NCI-H2107 treated with DMSO at 0.1 percent for 48 hours (cell line): ENCODE measurements at regions not wholly inside any gene's neighbourhood (a gene's known extent, or its start where the extent isn't known, plus 50 kb on each side); places are given as distances from the start of the nearest gene placed in this dataset.
"Not testable (repeated sequence)": the region's sequence is repeated elsewhere in the genome, so short reads cannot be mapped to it uniquely, and the experiment has no call there.

Experiments
- DNase-seq: peaks from one replicate; lab custom pipeline; 2025; ENCODE audit not compliant: unreplicated experiment; lab: John Stamatoyannopoulos, UW

DNA sequence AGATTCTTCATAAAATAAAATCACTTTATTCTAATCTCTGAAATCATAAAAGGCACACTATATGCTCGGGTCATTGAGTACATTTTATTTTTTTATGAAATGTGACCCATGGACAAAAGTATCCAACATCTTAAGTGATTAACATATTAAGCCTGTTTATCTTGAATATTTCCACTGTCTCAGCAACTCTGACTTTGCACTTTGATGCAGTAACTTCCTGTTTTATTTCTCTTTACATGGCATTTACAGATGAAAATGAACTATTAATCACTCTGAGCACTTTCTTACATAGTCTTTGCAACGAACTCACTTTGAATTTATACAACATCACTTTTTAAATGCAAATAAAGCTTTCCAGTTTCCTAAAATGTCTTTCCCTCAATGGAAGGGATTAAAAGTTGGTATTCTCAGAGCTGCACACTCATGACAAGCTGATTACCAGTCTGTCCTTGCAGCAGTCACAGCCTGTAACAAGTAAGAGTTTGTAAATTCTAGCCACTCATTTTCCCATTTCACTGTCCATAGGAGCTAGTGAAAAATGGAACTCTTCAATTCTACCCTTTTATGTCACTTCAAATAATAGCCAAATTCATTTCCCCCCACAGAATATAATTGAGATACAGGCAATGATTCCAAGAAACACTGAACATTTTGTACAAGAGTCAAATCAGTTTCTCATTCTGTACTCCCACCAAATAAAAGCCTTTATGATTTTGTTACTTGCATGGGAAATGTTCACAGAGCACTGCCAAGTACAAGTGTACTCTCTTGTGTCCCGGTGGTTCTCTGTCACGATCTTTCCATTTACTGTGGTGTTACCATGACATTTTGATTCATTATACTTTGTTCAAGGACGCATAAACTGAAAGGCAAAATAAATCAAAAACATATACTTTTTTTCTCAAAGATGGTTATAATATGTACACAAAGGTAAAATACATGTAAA lies 1968.9 kb downstream of the PCDH9 start:
- DNase-seq = no peak

DNA sequence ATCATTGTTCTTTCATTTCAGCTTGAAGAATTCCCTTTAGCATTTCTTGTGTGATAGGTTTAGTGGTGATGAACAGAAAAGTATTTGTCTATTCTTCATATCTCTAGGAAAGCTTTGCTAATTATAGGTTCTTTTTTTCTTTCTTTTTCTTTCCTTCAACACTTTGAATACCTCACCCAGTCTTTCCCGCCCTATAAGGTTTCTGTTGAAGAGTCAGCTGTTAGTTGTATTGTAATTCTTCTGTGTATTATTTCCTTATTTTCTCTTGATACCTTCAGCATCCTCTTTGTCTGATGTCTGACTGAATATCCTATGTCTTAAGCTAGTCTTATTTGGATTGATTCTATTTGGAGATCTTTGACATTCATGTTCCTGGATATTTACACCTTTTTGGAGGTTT lies 1989.4 kb downstream of the PCDH9 start:
- no peak for DNase-seq

- DNase-seq = no peak
Measured at GRCh38 chr13:65236841-65237418, 1993.2 kb downstream of the PCDH9 start.

- DNase-seq = no peak
Measured at GRCh38 chr13:65217471-65217995, 2012.6 kb downstream of the PCDH9 start.

DNA sequence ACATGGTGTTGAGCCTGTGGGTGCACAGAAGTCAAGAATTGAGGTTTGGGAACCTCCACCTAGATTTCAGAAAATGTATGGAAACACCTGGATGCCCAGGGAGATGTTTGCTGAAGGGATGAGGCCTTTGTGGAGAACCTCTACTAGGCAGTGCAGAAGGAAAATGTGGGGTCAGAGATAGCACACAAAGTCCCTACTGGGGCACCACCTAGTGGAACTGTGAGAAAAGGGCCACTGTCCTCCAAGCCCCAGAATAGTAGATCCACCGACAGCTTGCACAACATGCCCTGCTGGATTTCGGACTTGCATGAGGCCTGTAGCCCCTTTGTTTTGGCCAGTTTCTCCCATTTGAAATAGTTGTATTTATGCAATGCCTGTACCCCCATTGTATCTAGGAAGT lies 2027.3 kb downstream of the PCDH9 start:
- not testable (repeated sequence) for DNase-seq

DNA sequence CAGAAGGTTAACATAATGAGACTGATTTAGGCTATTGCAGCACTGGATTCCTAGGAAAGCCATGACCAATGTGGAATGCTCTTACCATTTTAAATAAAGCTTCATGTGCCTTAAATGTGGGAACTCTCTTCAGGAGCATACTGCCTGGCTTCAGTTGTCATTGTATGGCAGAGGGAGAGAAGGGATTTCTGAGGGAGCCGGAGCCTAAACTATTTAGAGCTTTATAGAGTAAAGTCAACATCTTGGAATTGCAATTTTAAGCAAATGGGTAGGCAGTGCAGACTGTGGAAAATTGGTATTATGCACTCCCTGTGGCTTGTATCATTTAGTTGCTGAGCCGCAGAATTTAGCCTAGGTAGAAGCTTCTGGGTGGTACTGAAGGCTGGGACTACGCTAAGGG lies 2041.4 kb downstream of the PCDH9 start:
- no peak for DNase-seq

- DNase-seq = no peak
Measured at GRCh38 chr13:65168026-65168425, 2062.1 kb downstream of the PCDH9 start.

- DNase-seq = no peak
Measured at GRCh38 chr13:65166675-65167074, 2063.5 kb downstream of the PCDH9 start.

DNA sequence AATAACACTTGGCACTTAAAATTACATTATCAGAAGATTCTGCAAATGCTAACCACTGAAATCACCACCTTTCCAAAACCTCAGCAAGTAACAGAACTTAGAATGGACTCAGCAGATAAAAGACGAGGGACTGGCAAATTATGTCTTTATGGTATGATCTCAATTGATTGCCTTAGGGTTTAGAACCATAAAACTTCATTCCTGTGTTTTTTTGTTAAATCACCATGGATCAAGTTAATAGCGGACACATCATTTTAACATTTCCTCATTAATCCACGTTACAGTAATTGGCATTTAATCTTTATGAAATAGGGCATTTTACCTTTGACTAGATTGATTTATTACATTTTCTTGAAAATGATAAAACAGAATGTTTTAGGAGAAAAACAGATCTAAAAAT lies 2070.3 kb downstream of the PCDH9 start:
- no peak for DNase-seq

- DNase-seq = no peak
Measured at GRCh38 chr13:65155861-65156260, 2074.3 kb downstream of the PCDH9 start.

GRCh38 chr13:65154661-65155447 lies 2075.3 kb downstream of the PCDH9 start:
- DNase-seq = no peak

DNA sequence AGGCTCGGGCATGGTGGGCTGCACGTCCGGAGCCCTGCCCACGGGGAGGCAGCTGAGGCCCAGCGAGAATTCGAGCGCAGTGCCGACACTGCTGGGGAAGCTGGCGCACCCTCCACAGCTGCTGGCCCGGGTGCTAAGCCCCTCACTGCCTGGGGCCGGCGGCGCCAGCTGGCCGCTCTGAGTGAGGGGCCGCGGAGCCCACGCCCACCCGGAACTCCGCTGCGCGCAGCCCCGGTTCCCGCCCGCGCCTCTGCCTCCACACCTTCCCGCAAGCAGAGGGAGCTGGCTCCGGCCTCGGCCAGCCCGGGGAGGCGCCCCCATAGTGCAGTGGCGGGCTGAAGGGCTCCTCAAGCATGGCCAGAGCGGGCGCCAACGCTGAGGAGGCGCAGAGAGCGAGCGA lies 2080.4 kb downstream of the PCDH9 start:
- no peak for DNase-seq

DNA sequence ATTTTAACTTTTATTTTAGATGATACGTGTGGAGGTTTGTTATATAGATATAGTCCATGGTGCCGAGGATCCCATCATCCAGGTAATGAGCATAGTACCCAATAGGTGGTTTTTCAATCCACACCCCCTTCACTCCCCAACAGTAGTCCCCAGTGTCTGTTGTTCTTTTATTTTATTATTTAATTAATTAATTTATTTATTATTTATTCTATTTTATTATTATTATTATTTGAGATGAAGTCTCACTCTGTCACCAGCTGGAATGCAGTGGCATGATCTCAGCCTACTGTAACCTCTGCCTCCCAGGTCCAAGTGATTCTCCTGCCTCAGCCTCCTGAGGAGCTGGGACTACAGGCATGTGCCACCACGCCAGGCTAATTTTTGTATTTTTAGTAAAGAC lies 2086.2 kb downstream of the PCDH9 start:
- DNase-seq = no peak

DNA sequence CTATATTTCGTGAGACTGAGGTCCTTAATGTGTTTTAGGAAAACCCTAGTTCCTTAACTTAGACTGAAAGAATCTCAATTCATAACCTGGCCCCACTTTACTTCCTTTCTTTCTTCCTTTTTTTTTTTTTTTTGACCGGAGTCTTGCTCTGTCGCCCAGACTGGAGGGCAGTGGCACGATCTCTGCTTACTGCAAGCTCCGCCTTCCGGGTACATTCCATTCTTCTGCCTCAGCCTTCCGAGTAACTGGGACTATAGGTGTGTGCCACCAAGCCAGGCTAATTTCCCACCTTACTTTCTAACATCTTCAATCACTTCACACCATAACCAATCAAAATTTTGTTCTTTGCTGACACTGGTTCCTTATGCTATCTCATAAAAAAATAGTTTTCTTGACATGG lies 2097.0 kb downstream of the PCDH9 start:
- no peak for DNase-seq

- DNase-seq = no peak
Measured at GRCh38 chr13:65125236-65125635, 2104.9 kb downstream of the PCDH9 start.

- no peak for DNase-seq
Measured at GRCh38 chr13:65112531-65112941, 2117.6 kb downstream of the PCDH9 start.

DNA sequence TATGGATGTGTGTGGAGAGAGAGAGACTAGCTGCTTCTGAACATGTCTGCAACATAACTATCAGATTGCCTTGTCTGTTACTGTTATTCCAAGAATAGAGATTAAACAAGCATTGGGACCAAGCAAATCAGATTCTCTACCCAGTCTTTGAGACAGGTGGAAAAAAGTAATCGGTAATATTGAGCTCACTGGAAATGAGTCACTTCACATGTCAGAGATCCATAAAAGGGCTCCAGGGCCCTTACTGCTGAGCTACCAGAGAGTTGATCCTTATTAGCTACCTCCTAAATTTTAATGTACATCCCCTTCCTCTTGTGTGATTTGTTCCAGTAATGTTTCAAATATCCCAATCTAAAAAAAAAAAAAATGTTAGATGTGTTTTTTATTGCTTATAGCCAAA lies 2118.0 kb downstream of the PCDH9 start:
- no peak for DNase-seq

GRCh38 chr13:65111223-65111622 lies 2118.9 kb downstream of the PCDH9 start:
- no peak for DNase-seq

GRCh38 chr13:65104436-65104835 lies 2125.7 kb downstream of the PCDH9 start:
- not testable (repeated sequence) for DNase-seq

- no peak for DNase-seq
Measured at GRCh38 chr13:65103351-65103750, 2126.8 kb downstream of the PCDH9 start.
